GM23338 (cell line): ENCODE measurements at regions not wholly inside any gene's neighbourhood (a gene's known extent, or its start where the extent isn't known, plus 50 kb on each side); places are given as distances from the start of the nearest gene placed in this dataset.

Experiments used
- ATAC-seq: fragments of 200-7000 bp; cut with Tn5 transposase; 3 replicates; pipeline ENCODE4 v1.9.1; 2020
- DNase-seq: peaks from one replicate; pipeline ENCODE4 v3.0.0-alpha.2; 2015; ENCODE audit warnings: low spot score
- H2AFZ ChIP-seq: fragments of 200-600 bp; sonication (generic); 2 replicates; pipeline ENCODE4 v1.8.0; 2016; ENCODE audit warnings: antibody characterized with exemption, mild to moderate bottlenecking, moderate library complexity
- H3F3A ChIP-seq: fragments of 200-600 bp; sonication (generic); replicated peaks from 2 replicates; pipeline ENCODE4 v1.8.0; 2017; ENCODE audit warnings: antibody characterized with exemption, mixed run types, low read depth
- H3K27ac ChIP-seq: fragments of 200-600 bp; sonication (generic); 2 replicates; pipeline ENCODE4 v1.6.1; 2016; ENCODE audit warnings: low read depth
- H3K27me3 ChIP-seq: fragments of 200-600 bp; sonication (generic); 2 replicates; pipeline ENCODE4 v1.8.0; 2016; ENCODE audit warnings: mild to moderate bottlenecking, mixed run types, moderate library complexity; ENCODE audit not compliant: insufficient read depth
- H3K36me3 ChIP-seq: fragments of 200-600 bp; sonication (generic); 2 replicates; pipeline ENCODE4 v1.8.0; 2016; ENCODE audit warnings: mild to moderate bottlenecking; ENCODE audit not compliant: insufficient read depth
- H3K4me1 ChIP-seq: fragments of 200-600 bp; sonication (generic); 2 replicates; pipeline ENCODE4 v1.8.0; 2016; ENCODE audit warnings: mild to moderate bottlenecking, moderate library complexity; ENCODE audit not compliant: insufficient read depth
- H3K4me2 ChIP-seq: fragments of 200-600 bp; sonication (generic); 2 replicates; pipeline ENCODE4 v1.7.1; 2017; ENCODE audit warnings: mixed run types
- H3K4me3 ChIP-seq: fragments of 200-600 bp; sonication (generic); 2 replicates; pipeline ENCODE4 v1.6.1; 2016; ENCODE audit warnings: mixed run types
- H3K79me2 ChIP-seq: fragments of 200-600 bp; sonication (generic); replicated peaks from 2 replicates; pipeline ENCODE4 v1.8.0; 2017; ENCODE audit warnings: mild to moderate bottlenecking; ENCODE audit not compliant: insufficient read depth
- H3K9me2 ChIP-seq: fragments of 200-600 bp; sonication (generic); 2 replicates; pipeline ENCODE4 v1.8.0; 2017; ENCODE audit not compliant: insufficient read depth
- H4K20me1 ChIP-seq: fragments of 200-600 bp; sonication (generic); replicated peaks from 2 replicates; pipeline ENCODE4 v1.8.0; 2017; ENCODE audit warnings: mild to moderate bottlenecking; ENCODE audit not compliant: insufficient read depth
- H3K27ac Mint-ChIP-seq: 2 replicates; pipeline ENCODE4 v1.8.0; 2020; ENCODE audit warnings: inconsistent platforms, mild to moderate bottlenecking, moderate library complexity, mixed read lengths
- H3K27me3 Mint-ChIP-seq: 3 replicates; pipeline ENCODE4 v1.8.0; 2022; ENCODE audit warnings: low read depth, mild to moderate bottlenecking, moderate library complexity, mixed read lengths, inconsistent platforms; ENCODE audit not compliant: insufficient read depth, poor library complexity
- H3K36me3 Mint-ChIP-seq: 3 replicates; pipeline ENCODE4 v1.8.0; 2021; ENCODE audit warnings: low read depth, mild to moderate bottlenecking, inconsistent platforms, moderate library complexity, mixed read lengths
- H3K4me1 Mint-ChIP-seq: 3 replicates; pipeline ENCODE4 v1.8.0; 2020; ENCODE audit warnings: mild to moderate bottlenecking, inconsistent platforms, mixed read lengths
- H3K4me3 Mint-ChIP-seq: 3 replicates; pipeline ENCODE4 v1.8.0; 2021; ENCODE audit warnings: moderate library complexity, mild to moderate bottlenecking, inconsistent platforms, mixed read lengths
- H3K9me3 Mint-ChIP-seq: 3 replicates; pipeline ENCODE4 v1.8.0; 2020; ENCODE audit warnings: moderate library complexity, mild to moderate bottlenecking, inconsistent platforms, mixed read lengths
- CREB1 ChIP-seq: fragments of 250-450 bp; sonication (Bioruptor Pico); IDR thresholded peaks from 2 replicates; pipeline ENCODE4 v1.5.0; 2020; ENCODE audit warnings: low read depth, mild to moderate bottlenecking, moderate library complexity
- EZH2 ChIP-seq: fragments of 200-600 bp; sonication (generic); IDR thresholded peaks from one replicate; pipeline ENCODE4 v1.8.0; 2017; ENCODE audit warnings: antibody characterized with exemption, mild to moderate bottlenecking, low read depth; ENCODE audit not compliant: unreplicated experiment
- EZH2phosphoT487 ChIP-seq: fragments of 200-600 bp; sonication (generic); IDR thresholded peaks from one replicate; pipeline ENCODE4 v1.8.1; 2018; ENCODE audit warnings: antibody characterized with exemption; ENCODE audit not compliant: unreplicated experiment
- JUNB ChIP-seq: IDR thresholded peaks from one replicate; pipeline ENCODE4 v1.6.1; 2016; ENCODE audit warnings: antibody characterized with exemption; ENCODE audit not compliant: unreplicated experiment
- NANOG ChIP-seq: IDR thresholded peaks from 2 replicates; pipeline ENCODE4 v1.6.1; 2016; ENCODE audit warnings: antibody characterized with exemption, borderline replicate concordance
- POLR2AphosphoS5 ChIP-seq: IDR thresholded peaks from 2 replicates; pipeline ENCODE4 v1.6.1; 2016; ENCODE audit warnings: antibody characterized with exemption, low read depth
- STAT1 ChIP-seq: IDR thresholded peaks from one replicate; pipeline ENCODE4 v1.6.1; 2016; ENCODE audit warnings: antibody characterized with exemption; ENCODE audit not compliant: unreplicated experiment
- ZNF114 ChIP-seq: fragments of 250-450 bp; sonication (Bioruptor Pico); IDR thresholded peaks from 2 replicates; pipeline ENCODE4 v1.5.0; 2020; ENCODE audit warnings: mild to moderate bottlenecking, moderate library complexity
- ZNF331 ChIP-seq: fragments of 250-450 bp; sonication (Bioruptor Pico); IDR thresholded peaks from 2 replicates; pipeline ENCODE4 v1.5.0; 2020; ENCODE audit warnings: low read depth, mild to moderate bottlenecking, moderate library complexity
- TF ChIP-seq, protein P1 (sequence below): fragments of 250-450 bp; sonication (Bioruptor Pico); IDR thresholded peaks from 2 replicates; pipeline ENCODE4 v1.5.0; 2020; ENCODE audit warnings: mild to moderate bottlenecking, moderate library complexity
- TF ChIP-seq, protein P2 (sequence below), 2 experiments: fragments of 200-600 bp in 1 of 2; sonication (generic) in 1 of 2; conservative IDR thresholded peaks; 2 replicates each; pipeline versions ENCODE4 v1.5.1 to v1.6.1; 2016 to 2017; ENCODE audit warnings: antibody characterized with exemption in 2 of 2, low read depth in 2 of 2, mild to moderate bottlenecking in 2 of 2, moderate library complexity in 1 of 2
- TF ChIP-seq, protein P3 (sequence below): IDR thresholded peaks from one replicate; pipeline ENCODE4 v1.6.1; 2018; ENCODE audit warnings: antibody characterized with exemption; ENCODE audit not compliant: unreplicated experiment
- TF ChIP-seq, protein P4 (sequence below): IDR thresholded peaks from 2 replicates; pipeline ENCODE4 v1.6.1; 2016; ENCODE audit warnings: antibody characterized with exemption

DNA sequence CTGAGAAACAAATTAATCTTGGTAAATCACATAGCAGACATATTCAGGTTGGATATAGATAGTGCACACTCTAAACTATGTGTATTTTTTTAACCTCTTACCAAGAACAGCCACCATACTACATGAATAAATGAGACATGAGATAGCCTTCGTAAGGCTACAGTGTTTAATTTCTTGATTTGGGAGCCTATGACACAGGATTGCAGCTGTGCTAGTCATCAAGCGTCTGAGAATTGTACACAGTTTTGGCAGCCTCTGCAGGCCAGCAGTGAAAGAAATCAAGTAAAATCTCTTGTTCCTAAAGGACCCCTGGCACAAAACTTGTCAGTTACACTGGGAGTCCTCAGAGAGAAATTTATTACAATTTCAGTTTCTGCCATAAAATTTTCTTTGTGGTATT lies 236.1 kb downstream of the C12orf50 start:
- ATAC-seq (no peak), DNase-seq (no peak)
- Mint-ChIP-seq H3K4me1 (no peaks in the 10 kb centered on the region), H3K36me3 (no peaks in the 10 kb centered on the region), H3K9me3 (no peaks in the 10 kb centered on the region), H3K27me3 (no peaks in the 10 kb centered on the region), H3K27ac (no peak overlapping the region), H3K4me3 (no peak overlapping the region)
- H3K27me3 ChIP-seq: no peaks in the 10 kb centered on the region
- no peak overlapping the region for H3K27ac ChIP-seq
- TF ChIP-seq EZH2phosphoT487 (no peak), POLR2AphosphoS5 (no peak), NANOG (no peak), EZH2 (no peak), ZNF331 (no peak), CREB1 (CRISPR knock-in tag) (no peak), STAT1 (no peak), JUNB (no peak), ZNF114 (CRISPR knock-in tag) (no peak)
- TF ChIP-seq, protein P1, sequence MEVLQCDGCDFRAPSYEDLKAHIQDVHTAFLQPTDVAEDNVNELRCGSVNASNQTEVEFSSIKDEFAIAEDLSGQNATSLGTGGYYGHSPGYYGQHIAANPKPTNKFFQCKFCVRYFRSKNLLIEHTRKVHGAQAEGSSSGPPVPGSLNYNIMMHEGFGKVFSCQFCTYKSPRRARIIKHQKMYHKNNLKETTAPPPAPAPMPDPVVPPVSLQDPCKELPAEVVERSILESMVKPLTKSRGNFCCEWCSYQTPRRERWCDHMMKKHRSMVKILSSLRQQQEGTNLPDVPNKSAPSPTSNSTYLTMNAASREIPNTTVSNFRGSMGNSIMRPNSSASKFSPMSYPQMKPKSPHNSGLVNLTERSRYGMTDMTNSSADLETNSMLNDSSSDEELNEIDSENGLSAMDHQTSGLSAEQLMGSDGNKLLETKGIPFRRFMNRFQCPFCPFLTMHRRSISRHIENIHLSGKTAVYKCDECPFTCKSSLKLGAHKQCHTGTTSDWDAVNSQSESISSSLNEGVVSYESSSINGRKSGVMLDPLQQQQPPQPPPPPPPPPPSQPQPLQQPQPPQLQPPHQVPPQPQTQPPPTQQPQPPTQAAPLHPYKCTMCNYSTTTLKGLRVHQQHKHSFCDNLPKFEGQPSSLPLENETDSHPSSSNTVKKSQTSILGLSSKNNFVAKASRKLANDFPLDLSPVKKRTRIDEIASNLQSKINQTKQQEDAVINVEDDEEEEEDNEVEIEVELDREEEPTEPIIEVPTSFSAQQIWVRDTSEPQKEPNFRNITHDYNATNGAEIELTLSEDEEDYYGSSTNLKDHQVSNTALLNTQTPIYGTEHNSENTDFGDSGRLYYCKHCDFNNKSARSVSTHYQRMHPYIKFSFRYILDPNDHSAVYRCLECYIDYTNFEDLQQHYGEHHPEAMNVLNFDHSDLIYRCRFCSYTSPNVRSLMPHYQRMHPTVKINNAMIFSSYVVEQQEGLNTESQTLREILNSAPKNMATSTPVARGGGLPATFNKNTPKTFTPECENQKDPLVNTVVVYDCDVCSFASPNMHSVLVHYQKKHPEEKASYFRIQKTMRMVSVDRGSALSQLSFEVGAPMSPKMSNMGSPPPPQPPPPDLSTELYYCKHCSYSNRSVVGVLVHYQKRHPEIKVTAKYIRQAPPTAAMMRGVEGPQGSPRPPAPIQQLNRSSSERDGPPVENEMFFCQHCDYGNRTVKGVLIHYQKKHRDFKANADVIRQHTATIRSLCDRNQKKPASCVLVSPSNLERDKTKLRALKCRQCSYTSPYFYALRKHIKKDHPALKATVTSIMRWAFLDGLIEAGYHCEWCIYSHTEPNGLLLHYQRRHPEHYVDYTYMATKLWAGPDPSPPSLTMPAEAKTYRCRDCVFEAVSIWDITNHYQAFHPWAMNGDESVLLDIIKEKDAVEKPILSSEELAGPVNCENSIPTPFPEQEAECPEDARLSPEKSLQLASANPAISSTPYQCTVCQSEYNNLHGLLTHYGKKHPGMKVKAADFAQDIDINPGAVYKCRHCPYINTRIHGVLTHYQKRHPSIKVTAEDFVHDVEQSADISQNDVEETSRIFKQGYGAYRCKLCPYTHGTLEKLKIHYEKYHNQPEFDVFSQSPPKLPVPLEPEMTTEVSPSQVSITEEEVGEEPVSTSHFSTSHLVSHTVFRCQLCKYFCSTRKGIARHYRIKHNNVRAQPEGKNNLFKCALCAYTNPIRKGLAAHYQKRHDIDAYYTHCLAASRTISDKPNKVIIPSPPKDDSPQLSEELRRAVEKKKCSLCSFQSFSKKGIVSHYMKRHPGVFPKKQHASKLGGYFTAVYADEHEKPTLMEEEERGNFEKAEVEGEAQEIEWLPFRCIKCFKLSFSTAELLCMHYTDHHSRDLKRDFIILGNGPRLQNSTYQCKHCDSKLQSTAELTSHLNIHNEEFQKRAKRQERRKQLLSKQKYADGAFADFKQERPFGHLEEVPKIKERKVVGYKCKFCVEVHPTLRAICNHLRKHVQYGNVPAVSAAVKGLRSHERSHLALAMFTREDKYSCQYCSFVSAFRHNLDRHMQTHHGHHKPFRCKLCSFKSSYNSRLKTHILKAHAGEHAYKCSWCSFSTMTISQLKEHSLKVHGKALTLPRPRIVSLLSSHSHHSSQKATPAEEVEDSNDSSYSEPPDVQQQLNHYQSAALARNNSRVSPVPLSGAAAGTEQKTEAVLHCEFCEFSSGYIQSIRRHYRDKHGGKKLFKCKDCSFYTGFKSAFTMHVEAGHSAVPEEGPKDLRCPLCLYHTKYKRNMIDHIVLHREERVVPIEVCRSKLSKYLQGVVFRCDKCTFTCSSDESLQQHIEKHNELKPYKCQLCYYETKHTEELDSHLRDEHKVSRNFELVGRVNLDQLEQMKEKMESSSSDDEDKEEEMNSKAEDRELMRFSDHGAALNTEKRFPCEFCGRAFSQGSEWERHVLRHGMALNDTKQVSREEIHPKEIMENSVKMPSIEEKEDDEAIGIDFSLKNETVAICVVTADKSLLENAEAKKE: no peak
- TF ChIP-seq, protein P2, sequence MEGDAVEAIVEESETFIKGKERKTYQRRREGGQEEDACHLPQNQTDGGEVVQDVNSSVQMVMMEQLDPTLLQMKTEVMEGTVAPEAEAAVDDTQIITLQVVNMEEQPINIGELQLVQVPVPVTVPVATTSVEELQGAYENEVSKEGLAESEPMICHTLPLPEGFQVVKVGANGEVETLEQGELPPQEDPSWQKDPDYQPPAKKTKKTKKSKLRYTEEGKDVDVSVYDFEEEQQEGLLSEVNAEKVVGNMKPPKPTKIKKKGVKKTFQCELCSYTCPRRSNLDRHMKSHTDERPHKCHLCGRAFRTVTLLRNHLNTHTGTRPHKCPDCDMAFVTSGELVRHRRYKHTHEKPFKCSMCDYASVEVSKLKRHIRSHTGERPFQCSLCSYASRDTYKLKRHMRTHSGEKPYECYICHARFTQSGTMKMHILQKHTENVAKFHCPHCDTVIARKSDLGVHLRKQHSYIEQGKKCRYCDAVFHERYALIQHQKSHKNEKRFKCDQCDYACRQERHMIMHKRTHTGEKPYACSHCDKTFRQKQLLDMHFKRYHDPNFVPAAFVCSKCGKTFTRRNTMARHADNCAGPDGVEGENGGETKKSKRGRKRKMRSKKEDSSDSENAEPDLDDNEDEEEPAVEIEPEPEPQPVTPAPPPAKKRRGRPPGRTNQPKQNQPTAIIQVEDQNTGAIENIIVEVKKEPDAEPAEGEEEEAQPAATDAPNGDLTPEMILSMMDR (conservative IDR thresholded peaks at IDR 0.05; ENCODE audit: low read depth in 2 of 2): no peak
- TF ChIP-seq, protein P3, sequence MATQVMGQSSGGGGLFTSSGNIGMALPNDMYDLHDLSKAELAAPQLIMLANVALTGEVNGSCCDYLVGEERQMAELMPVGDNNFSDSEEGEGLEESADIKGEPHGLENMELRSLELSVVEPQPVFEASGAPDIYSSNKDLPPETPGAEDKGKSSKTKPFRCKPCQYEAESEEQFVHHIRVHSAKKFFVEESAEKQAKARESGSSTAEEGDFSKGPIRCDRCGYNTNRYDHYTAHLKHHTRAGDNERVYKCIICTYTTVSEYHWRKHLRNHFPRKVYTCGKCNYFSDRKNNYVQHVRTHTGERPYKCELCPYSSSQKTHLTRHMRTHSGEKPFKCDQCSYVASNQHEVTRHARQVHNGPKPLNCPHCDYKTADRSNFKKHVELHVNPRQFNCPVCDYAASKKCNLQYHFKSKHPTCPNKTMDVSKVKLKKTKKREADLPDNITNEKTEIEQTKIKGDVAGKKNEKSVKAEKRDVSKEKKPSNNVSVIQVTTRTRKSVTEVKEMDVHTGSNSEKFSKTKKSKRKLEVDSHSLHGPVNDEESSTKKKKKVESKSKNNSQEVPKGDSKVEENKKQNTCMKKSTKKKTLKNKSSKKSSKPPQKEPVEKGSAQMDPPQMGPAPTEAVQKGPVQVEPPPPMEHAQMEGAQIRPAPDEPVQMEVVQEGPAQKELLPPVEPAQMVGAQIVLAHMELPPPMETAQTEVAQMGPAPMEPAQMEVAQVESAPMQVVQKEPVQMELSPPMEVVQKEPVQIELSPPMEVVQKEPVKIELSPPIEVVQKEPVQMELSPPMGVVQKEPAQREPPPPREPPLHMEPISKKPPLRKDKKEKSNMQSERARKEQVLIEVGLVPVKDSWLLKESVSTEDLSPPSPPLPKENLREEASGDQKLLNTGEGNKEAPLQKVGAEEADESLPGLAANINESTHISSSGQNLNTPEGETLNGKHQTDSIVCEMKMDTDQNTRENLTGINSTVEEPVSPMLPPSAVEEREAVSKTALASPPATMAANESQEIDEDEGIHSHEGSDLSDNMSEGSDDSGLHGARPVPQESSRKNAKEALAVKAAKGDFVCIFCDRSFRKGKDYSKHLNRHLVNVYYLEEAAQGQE: no peak
- TF ChIP-seq, protein P4, sequence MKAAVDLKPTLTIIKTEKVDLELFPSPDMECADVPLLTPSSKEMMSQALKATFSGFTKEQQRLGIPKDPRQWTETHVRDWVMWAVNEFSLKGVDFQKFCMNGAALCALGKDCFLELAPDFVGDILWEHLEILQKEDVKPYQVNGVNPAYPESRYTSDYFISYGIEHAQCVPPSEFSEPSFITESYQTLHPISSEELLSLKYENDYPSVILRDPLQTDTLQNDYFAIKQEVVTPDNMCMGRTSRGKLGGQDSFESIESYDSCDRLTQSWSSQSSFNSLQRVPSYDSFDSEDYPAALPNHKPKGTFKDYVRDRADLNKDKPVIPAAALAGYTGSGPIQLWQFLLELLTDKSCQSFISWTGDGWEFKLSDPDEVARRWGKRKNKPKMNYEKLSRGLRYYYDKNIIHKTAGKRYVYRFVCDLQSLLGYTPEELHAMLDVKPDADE: no peak
- H3K4me3 ChIP-seq: no peak overlapping the region
- no peak overlapping the region for H3K4me2 ChIP-seq
- H3K9me2 ChIP-seq: no peaks in the 10 kb centered on the region
- H3F3A ChIP-seq: no peaks in the 10 kb centered on the region
- H4K20me1 ChIP-seq: no peaks in the 10 kb centered on the region
- no peaks in the 10 kb centered on the region for H3K36me3 ChIP-seq
- H3K79me2 ChIP-seq: no peaks in the 10 kb centered on the region
- H2AFZ ChIP-seq: no peak overlapping the region
- H3K4me1 ChIP-seq: no peaks in the 10 kb centered on the region
